Midbrain (tissue), 1 donor: ENCODE measurements at regions not wholly inside any gene's neighbourhood (a gene's known extent, or its start where the extent isn't known, plus 50 kb on each side); places are given as distances from the start of the nearest gene placed in this dataset.
"Not testable (repeated sequence)": the region's sequence is repeated elsewhere in the genome, so short reads cannot be mapped to it uniquely, and the experiment has no call there.

Experiments used
- DNase-seq: peaks from one replicate; lab custom pipeline; 2025; lab: John Stamatoyannopoulos, UW

DNA sequence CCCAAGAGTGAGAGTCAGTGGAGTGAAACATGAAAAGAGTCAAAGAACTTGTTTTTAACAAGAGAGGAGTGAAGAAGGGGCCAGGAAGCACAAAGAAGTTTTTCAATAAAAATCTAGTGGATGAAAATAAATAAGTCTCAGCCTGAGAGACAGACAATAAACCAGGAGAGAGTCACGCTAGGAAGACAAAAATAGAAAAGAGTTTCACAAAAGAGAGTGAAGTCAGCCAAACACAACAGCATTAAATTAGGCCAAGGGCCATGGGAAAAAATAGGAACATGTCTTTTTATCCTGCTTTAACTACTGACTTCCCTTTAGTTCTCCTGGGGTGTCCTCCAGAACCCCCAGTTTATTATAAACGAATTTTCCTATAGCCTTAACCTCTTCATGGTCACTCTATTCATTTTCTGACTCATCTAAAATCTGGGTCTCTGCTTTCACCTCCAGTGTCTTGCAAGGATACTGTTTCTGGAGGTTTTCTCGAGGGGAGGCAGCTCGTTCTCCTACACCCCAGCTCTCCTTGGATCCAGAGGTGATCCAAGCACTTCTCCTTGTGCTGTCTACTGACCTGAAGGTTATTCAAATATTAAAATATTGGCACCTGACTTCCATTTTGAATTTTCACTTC is 571.5 kb upstream of the PPP2R3A start:
- no peak for DNase-seq

DNA sequence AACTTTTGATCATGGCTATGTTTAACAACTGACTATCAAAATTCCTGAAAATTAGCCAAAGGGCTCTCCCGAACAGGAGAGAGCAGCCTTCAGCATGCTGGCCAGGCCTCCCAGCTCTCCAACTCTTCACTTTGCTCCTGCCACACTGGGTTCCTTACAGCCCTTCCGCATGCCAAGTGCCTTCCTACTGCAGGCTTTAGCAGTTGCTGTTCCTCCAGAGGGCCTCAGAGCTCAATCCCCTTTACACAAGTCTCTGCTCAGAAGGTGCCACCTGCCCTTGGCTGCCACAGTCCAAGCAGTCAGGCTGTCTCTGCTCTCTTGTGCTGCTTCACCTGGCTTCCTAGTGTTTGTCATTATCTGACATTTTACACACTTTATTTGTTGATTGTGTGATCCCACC is 553.1 kb upstream of the PPP2R3A start:
- no peak for DNase-seq

DNA sequence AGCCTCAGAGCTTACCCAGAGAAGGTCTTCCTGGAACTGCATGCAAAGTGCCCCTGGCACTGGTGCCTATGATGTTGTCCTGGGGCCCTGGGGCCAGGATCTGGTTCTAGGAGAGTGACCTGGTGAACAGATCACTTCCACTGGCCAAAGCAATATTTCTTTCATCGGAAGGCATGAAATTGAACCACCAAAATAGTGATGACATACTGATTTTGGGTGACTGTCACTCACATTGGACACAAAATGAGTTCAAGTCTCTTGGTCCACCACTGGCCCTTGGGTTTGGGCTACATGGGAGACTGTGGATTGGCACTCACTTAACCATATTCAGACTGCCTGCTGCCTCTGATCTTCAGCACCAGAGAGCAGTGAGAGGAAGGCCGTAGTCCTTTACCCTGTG is 549.3 kb upstream of the PPP2R3A start:
- no peak for DNase-seq

DNA sequence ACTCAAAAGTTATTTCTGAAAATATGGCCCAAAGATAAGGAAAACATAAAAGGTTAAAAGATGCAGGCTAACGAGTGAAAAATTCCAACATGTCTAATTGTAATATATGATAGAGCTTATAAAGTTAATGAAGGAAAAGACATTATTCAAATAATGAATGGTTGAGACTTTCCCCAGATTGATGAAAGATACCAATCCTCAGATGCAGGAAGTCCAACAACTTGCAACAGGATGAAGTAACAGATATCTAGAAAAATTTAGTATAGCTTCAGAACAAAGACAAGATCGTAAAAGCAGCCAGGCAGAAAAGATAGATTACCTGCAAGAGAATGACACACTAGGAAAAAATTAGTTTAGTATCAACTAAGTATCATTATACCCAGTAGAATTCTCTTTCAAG is 546.4 kb upstream of the PPP2R3A start:
- DNase-seq: no peak

- no peak for DNase-seq
Observed at GRCh38 chr3:135426508-135426907, 539.0 kb upstream of the PPP2R3A start.

- DNase-seq: no peak
Observed at GRCh38 chr3:135432402-135432801, 533.1 kb upstream of the PPP2R3A start.

DNA sequence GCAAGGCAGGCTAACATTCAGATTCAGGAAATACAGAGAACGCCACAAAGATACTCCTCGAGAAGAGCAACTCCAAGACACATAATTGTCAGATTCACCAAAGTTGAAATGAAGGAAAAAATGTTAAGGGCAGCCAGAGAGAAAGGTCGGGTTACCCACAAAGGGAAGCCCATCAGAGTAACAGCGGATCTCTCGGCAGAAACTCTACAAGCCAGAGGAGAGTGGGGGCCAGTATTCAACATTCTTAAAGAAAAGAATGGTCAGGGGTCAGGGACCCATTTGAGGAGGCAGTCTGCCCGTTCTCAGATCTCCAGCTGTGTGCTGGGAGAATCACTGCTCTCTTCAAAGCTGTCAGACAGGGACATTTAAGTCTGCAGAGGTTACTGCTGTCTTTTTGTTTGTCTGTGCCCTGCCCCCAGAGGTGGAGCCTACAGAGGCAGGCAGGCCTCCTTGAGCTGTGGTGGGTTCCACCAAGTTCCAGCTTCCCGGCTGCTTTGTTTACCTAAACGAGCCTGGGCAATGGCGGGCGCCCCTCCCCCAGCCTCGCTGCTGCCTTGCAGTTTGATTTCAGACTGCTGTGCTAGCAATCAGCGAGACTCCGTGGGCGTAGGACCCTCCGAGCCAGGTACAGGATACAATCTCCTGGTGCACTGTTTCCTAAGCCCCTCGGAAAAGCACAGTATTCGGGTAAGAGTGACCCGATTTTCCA is 526.5 kb upstream of the PPP2R3A start:
- not testable (repeated sequence) for DNase-seq

DNA sequence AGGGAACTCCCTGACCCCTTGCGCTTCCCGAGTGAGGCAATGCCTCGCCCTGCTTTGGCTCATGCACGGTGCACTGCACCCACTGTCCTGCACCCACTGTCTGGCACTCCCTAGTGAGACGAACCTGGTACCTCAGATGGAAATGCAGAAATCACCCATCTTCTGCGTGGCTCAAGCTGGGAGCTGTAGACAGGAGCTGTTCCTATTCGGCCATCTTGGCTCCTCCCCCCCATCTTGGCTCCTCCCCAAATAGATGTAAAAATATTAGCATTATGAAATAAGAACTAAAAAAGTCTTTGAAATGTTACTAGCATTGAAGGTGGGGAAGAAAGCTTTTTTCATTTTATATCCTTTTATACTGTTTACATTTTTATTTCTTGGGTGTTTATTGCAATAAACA is 525.9 kb upstream of the PPP2R3A start:
- DNase-seq: not testable (repeated sequence)

- no peak for DNase-seq
Observed at GRCh38 chr3:135440233-135440632, 525.3 kb upstream of the PPP2R3A start.

DNA sequence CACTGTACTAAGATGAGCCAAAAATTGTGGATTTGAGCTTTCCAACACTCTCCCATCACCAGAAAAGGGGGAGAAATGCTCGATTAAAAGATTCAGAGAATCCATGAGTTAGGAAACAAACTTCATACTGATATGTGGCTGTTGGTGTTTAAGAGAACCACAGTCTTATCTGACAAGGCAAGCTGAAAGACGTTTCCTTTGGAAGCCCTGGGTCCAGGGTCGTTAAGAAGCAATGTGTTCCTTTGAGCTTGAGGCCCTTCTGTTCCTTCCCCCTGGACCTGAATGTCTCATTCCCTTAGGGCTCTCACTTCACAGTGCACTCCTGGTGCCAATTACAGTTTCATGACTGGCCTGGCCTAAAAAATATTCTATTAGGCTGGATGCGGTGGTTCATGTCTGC is 524.8 kb upstream of the PPP2R3A start:
- no peak for DNase-seq

- DNase-seq: no peak
Observed at GRCh38 chr3:135444058-135444457, 521.5 kb upstream of the PPP2R3A start.

- DNase-seq: no peak
Observed at GRCh38 chr3:135447483-135447882, 518.0 kb upstream of the PPP2R3A start.

DNA sequence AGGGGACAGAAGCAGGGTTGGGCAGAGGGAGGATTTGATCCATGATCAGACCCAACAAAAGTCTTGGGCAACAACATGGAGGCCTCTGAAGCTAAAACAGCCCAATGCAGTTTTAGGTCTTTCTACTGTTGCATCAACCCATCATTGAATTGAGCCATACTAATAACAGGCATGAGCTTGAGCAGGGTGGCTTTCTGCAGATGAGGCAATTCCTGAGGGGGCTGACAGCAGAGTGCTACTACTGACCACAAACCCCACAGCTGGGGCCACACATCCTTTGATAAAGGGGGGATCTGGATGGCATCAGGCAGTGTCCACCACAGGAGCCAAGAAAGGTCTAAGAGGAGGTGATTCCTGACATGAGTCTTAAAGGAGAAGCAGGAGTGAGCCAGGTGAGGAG is 517.0 kb upstream of the PPP2R3A start:
- no peak for DNase-seq

GRCh38 chr3:135449046-135449445 is 516.5 kb upstream of the PPP2R3A start:
- DNase-seq: no peak

- no peak for DNase-seq
Observed at GRCh38 chr3:135451037-135451785, 514.3 kb upstream of the PPP2R3A start.

- DNase-seq: no peak
Observed at GRCh38 chr3:135452881-135453280, 512.6 kb upstream of the PPP2R3A start.

- no peak for DNase-seq
Observed at GRCh38 chr3:135453326-135453725, 512.2 kb upstream of the PPP2R3A start.

DNA sequence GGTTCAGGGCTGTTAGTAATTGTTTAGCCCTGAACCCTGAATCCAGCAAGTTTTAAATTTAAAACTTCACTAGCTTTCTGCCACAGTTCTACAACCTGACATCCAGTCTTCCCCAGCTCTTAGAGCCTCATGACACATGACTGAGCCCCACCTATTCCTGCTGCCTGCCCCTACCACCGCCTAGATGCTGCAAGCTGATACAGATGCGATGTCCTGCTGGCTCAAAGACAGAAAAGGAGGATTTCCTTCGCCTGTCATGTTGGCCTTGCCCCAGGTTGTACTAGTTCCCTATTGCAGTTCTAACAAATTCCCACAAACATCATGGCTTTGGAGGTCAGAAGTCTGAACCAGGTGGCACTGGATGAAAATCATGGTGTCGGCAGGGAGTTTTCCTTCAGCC is 510.6 kb upstream of the PPP2R3A start:
- DNase-seq: no peak

DNA sequence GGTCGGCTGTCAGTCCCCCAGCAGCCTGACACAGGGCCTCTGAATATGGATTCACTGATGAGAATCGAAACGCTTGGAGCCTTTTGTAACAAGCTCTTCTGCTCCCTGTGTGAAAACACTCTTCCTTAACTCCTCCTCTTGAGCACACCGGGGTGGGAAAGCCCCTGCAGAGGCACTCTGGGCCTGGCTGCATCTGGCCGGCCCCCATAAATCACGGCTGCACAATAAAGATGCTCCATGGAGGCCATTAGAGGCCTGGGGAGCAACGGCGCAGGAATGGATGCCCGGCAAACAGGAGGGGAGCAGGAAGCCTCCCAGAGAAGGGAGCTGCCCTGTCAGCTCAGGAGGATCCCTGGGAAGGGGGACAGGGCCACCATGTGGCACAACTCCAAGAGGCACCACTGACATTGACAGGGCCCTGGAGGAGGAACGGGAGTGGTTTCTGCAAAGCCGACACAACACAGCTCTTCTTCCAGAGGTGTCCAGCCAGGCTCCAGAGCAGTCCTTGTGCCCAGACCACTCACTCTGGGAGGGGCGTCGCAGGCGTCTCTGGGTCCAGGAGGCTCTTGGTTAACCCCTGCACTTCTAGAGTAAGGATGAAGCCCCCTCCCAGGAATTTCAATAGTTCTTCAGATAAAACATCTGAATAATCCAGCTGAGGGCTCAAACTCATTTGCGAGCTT is 509.3 kb upstream of the PPP2R3A start:
- no peak for DNase-seq

GRCh38 chr3:135458541-135459322 is 506.8 kb upstream of the PPP2R3A start:
- DNase-seq: no peak

- no peak for DNase-seq
Observed at GRCh38 chr3:135460273-135460672, 505.3 kb upstream of the PPP2R3A start.

DNA sequence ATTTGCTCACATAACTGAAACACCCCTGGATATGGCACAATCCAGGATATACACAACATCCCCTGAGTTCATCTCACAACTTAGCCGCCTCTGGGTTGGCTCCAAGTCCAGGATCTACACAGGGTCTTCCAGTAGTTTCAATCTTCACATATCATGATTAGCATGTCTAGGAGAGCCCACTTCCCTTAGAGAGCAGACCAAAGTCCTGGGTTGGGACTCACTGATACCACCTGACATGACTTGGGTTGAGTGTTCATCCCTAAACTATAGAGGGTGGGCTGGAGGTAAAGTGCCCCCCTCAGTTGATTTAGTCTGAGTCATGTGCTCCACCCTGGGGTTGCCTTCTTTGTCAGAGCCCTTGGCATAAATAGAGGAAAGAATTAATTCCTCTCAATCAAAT is 493.6 kb upstream of the PPP2R3A start:
- DNase-seq: no peak
